Vagina (tissue), 2 donors: ENCODE measurements at regions not wholly inside any gene's neighbourhood (a gene's known extent, or its start where the extent isn't known, plus 50 kb on each side); places are given as distances from the start of the nearest gene placed in this dataset.
A peak's percentile ranks its signal among the peaks of the same experiment; 100 is the strongest.

Experiments used
- DNase-seq, 2 donors: peaks; one replicate each; pipeline ENCODE4 v3.0.0-alpha.2; 2017; ENCODE audit errors: extremely low spot score in 2 of 2
- H3K27ac ChIP-seq: fragments of 200-600 bp; sonication (generic); one replicate; pipeline ENCODE4 v1.5.1; 2019
- H3K27me3 ChIP-seq: fragments of 200-600 bp; sonication (generic); one replicate; pipeline ENCODE4 v1.5.1; 2019
- H3K36me3 ChIP-seq, 2 donors: fragments of 200-600 bp; sonication (generic); one replicate each; pipeline ENCODE4 v1.5.1; 2017 to 2019
- H3K4me1 ChIP-seq: fragments of 200-600 bp; sonication (generic); one replicate; pipeline ENCODE4 v1.5.1; 2019
- H3K4me3 ChIP-seq, 2 donors: fragments of 200-600 bp; sonication (generic); 1 replicate in 1 of 2; 2 replicates in 1 of 2; pipeline ENCODE4 v1.5.1; 2016 to 2019
- H3K9me3 ChIP-seq: fragments of 200-600 bp; sonication (generic); one replicate; pipeline ENCODE4 v1.5.1; 2019
- POLR2A ChIP-seq, 2 donors: fragments of 450-650 bp; IDR thresholded peaks; one replicate each; pipeline ENCODE4 v1.6.1; 2017; ENCODE audit warnings: antibody characterized with exemption in 2 of 2, mild to moderate bottlenecking in 2 of 2, moderate library complexity in 2 of 2
- POLR2AphosphoS5 ChIP-seq, 2 donors: sonication (generic); formaldehyde crosslinking; IDR thresholded peaks; one replicate each; pipeline ENCODE4 v1.9.0; 2017; ENCODE audit warnings: antibody characterized with exemption in 2 of 2, mild to moderate bottlenecking in 2 of 2, low read depth in 1 of 2; ENCODE audit not compliant: insufficient read depth in 1 of 2
- intact Hi-C: fragments of 100-400 bp; cut with DNase I; formaldehyde crosslinking; loops from one replicate; pipeline ENCODE4 v1.15.1; 2023
- TF ChIP-seq, protein P1 (sequence below), 3 experiments: fragments of 450-650 bp in 2 of 3; fragments of 200-600 bp in 1 of 3; sonication (generic) in 1 of 3; IDR thresholded peaks; one replicate each; pipeline ENCODE4 v1.5.1; 2017 to 2019; ENCODE audit warnings: antibody characterized with exemption in 3 of 3, mild to moderate bottlenecking in 2 of 3, moderate library complexity in 2 of 3

DNA sequence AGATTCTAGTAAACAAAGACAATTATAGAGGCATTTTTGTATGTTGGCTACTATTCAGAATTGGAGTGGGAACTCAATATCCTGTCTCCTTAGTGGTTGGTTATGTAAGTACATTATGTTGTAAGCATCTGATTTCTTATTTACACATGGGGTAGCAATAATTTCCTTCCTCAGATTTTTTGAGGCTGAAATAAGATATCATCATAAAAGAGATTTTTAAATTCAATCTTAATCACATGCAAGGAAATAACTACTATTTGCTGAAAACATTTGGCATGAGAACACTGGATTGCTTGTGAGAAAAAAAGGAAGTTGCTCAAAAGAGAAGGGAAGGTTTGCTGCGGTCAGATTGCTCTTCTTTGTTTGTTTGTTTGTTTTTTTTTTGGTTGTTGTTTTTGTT lies 437.7 kb upstream of the HS3ST1 start:
- Histone ChIP-seq H3K4me1 (no peaks in the 10 kb centered on the region), H3K27me3 (no peaks in the 10 kb centered on the region), H3K9me3 (no peaks in the 10 kb centered on the region), H3K4me3 (no peak overlapping the region), H3K36me3 (no peaks in the 10 kb centered on the region), H3K27ac (no peak overlapping the region)
- intact Hi-C loops = no loop called here
- peak in 1 of 2 donors; percentile 7 for TF ChIP-seq POLR2AphosphoS5 (IDR thresholded peaks at IDR 0.05; ENCODE audit: insufficient read depth in 1 of 2, low read depth in 1 of 2)
- TF ChIP-seq, protein P1, sequence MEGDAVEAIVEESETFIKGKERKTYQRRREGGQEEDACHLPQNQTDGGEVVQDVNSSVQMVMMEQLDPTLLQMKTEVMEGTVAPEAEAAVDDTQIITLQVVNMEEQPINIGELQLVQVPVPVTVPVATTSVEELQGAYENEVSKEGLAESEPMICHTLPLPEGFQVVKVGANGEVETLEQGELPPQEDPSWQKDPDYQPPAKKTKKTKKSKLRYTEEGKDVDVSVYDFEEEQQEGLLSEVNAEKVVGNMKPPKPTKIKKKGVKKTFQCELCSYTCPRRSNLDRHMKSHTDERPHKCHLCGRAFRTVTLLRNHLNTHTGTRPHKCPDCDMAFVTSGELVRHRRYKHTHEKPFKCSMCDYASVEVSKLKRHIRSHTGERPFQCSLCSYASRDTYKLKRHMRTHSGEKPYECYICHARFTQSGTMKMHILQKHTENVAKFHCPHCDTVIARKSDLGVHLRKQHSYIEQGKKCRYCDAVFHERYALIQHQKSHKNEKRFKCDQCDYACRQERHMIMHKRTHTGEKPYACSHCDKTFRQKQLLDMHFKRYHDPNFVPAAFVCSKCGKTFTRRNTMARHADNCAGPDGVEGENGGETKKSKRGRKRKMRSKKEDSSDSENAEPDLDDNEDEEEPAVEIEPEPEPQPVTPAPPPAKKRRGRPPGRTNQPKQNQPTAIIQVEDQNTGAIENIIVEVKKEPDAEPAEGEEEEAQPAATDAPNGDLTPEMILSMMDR (IDR thresholded peaks at IDR 0.05) = no peak
- DNase-seq = no peak

DNA sequence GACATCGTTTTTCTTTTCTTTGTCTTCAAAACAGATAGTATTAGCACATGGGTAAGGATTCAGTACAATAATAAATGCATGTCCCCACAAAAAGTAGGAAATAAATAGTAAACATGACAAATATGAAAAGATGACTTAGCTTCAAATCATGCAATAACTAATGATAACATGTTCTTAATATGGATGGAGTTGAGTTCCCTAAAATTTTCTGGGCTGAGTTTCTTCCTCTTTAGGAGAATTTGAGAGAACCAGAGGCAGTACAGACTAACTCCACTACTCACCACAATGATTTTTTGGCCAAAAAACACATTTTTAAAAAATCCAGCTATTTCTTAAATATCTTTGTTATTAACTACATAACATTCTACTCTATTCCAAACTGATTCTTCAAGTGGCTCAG lies 432.3 kb upstream of the HS3ST1 start:
- H3K4me1 ChIP-seq = no peaks in the 10 kb centered on the region
- no peaks in the 10 kb centered on the region for H3K36me3 ChIP-seq
- TF ChIP-seq POLR2AphosphoS5 (IDR thresholded peaks at IDR 0.05; ENCODE audit: insufficient read depth in 1 of 2, low read depth in 1 of 2) (no peak), POLR2A (IDR thresholded peaks at IDR 0.05) (no peak)
- TF ChIP-seq, protein P1 (IDR thresholded peaks at IDR 0.05) = no peak
- no peak for DNase-seq
- H3K27me3 ChIP-seq = no peaks in the 10 kb centered on the region
- no peaks in the 10 kb centered on the region for H3K9me3 ChIP-seq
- H3K4me3 ChIP-seq = no peak overlapping the region
- no peak overlapping the region for H3K27ac ChIP-seq
- intact Hi-C loops = no loop called here

DNA sequence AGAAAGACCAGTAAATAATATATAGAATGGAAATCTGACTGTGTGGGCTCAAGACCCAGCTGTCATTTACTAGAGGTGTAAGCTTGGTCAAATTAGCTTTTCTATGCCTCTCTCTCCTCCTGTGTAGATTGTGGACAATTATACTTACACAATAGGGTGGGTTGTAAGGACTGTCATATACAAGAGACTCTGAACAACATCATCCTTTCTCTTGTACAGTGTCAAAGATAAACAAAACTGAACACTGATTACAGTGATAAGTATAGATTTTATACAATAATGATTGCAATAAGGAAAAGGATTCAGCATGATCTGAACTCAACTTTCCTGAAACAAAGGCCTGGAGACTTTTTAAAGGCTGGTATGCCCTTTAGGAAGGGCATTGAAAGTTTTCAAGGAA lies 429.2 kb upstream of the HS3ST1 start:
- TF ChIP-seq POLR2A (IDR thresholded peaks at IDR 0.05) (no peak), POLR2AphosphoS5 (IDR thresholded peaks at IDR 0.05; ENCODE audit: insufficient read depth in 1 of 2, low read depth in 1 of 2) (no peak)
- TF ChIP-seq, protein P1 (IDR thresholded peaks at IDR 0.05) = no peak

DNA sequence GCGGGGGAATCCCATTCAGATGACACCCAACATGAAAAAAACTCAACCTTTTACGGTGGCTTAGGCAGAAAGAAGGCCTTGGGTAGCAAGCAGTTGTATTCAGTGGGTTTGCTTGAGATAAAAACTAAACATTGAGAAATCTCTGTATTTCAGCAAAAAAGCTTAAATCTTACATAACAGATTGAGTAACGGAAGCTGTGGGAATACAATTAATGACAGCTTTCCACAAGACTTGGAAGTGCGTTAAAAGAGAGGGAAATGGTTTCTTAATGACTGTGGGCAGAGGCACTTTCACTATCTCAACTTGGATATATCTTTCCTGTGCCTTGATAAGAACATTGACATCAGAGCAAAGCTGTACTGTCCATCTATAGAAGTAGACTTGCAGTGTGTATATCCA lies 418.5 kb upstream of the HS3ST1 start:
- H3K4me3 ChIP-seq = no peak overlapping the region
- no peaks in the 10 kb centered on the region for H3K27me3 ChIP-seq
- H3K27ac ChIP-seq = no peak overlapping the region
- intact Hi-C loops = no loop called here
- TF ChIP-seq POLR2A (IDR thresholded peaks at IDR 0.05) (no peak), POLR2AphosphoS5 (IDR thresholded peaks at IDR 0.05; ENCODE audit: insufficient read depth in 1 of 2, low read depth in 1 of 2) (no peak)
- TF ChIP-seq, protein P1 (IDR thresholded peaks at IDR 0.05) = no peak
- H3K4me1 ChIP-seq = no peaks in the 10 kb centered on the region
- no peaks in the 10 kb centered on the region for H3K36me3 ChIP-seq
- H3K9me3 ChIP-seq = no peaks in the 10 kb centered on the region
- no peak for DNase-seq

More for the DNA sequence above, 429.2 kb upstream of the HS3ST1 start:
- H3K27ac ChIP-seq = no peak overlapping the region
- no peaks in the 10 kb centered on the region for H3K27me3 ChIP-seq
- H3K4me3 ChIP-seq = no peak overlapping the region
- no peaks in the 10 kb centered on the region for H3K4me1 ChIP-seq
- no peaks in the 10 kb centered on the region for H3K9me3 ChIP-seq
- intact Hi-C loops = no loop called here
- no peaks in the 10 kb centered on the region for H3K36me3 ChIP-seq
- DNase-seq = no peak

DNA sequence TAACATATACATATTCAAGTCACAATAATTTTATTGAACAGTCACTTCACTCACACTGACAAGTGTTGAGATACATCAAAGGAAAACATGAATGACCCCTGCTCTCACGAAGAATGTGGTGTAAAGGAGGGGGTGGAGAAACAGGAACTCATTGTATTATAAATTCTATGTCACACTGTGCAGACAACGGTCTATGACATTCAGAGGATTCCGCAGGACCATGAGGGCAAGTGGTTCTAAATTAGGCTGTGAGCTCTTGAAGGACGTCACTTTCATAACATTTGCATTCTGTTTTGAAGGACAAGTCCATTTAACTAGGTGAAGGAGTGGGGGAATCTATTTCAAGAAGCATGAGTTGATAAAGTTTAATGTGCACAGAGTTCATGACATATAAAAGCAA lies 415.2 kb upstream of the HS3ST1 start:
- Histone ChIP-seq H3K9me3 (no peaks in the 10 kb centered on the region), H3K36me3 (no peaks in the 10 kb centered on the region), H3K27me3 (no peaks in the 10 kb centered on the region), H3K4me1 (no peaks in the 10 kb centered on the region), H3K4me3 (no peak overlapping the region), H3K27ac (no peak overlapping the region)
- no peak for DNase-seq
- TF ChIP-seq, protein P1 (IDR thresholded peaks at IDR 0.05) = no peak
- intact Hi-C loops = no loop called here
